ENCODE measurements at regions not wholly inside any gene's neighbourhood (a gene's known extent, or its start where the extent isn't known, plus 50 kb on each side); places are given as distances from the start of the nearest gene placed in this dataset.

DNA sequence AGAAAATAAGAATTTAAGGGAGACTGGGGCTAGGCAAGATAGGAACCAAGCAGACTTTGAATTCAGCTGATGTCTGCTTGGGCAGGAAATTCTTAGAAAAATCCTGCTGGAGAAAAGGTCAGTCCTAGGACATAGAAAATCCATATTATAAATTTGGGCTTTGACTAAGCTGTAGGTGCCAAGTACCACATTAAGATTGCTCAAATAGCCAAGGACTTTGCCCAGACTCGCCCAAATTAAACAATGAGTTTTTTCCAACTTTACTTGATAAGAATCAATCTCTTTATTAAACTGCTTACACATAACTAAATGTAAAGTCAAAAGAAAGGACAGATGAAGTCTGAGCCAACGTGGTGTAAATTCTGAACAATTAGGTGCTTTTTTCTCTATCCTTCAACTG is 95.4 kb downstream of the FUNDC1 start:
- TF ChIP-seq, protein P1, sequence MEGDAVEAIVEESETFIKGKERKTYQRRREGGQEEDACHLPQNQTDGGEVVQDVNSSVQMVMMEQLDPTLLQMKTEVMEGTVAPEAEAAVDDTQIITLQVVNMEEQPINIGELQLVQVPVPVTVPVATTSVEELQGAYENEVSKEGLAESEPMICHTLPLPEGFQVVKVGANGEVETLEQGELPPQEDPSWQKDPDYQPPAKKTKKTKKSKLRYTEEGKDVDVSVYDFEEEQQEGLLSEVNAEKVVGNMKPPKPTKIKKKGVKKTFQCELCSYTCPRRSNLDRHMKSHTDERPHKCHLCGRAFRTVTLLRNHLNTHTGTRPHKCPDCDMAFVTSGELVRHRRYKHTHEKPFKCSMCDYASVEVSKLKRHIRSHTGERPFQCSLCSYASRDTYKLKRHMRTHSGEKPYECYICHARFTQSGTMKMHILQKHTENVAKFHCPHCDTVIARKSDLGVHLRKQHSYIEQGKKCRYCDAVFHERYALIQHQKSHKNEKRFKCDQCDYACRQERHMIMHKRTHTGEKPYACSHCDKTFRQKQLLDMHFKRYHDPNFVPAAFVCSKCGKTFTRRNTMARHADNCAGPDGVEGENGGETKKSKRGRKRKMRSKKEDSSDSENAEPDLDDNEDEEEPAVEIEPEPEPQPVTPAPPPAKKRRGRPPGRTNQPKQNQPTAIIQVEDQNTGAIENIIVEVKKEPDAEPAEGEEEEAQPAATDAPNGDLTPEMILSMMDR (IDR thresholded peaks at IDR 0.05 in 2 of 3, conservative IDR thresholded peaks at IDR 0.05 in 1 of 3; ENCODE audit: insufficient read depth in 2 of 3, low read depth in 1 of 3, low read length in 3 of 3): no peak
- TF ChIP-seq EZH2 (IDR thresholded peaks at IDR 0.05; ENCODE audit: borderline replicate concordance, low read depth, low read length) (no peak), NFATC3 (IDR thresholded peaks at IDR 0.05) (no peak), POLR2A (conservative IDR thresholded peaks at IDR 0.05) (no peak), NR3C1 (CRISPR knock-in tag; IDR thresholded peaks at IDR 0.05) (no peak), ZNF239 (CRISPR knock-in tag; IDR thresholded peaks at IDR 0.05) (no peak), RUNX1 (IDR thresholded peaks at IDR 0.05; ENCODE audit: low read depth) (no peak), NRF1 (conservative IDR thresholded peaks at IDR 0.05 in 1 of 2, IDR thresholded peaks at IDR 0.05 in 1 of 2) (no peak), ZBTB8A (IDR thresholded peaks at IDR 0.05; ENCODE audit: partially characterized antibody) (no peak), FOXM1 (IDR thresholded peaks at IDR 0.05; ENCODE audit: low read depth) (no peak), FOXM1 (CRISPR knock-in tag; IDR thresholded peaks at IDR 0.05; ENCODE audit: low read depth) (no peak), MAFF (IDR thresholded peaks at IDR 0.05; ENCODE audit: low read length) (no peak)
- TF ChIP-seq, protein P2, sequence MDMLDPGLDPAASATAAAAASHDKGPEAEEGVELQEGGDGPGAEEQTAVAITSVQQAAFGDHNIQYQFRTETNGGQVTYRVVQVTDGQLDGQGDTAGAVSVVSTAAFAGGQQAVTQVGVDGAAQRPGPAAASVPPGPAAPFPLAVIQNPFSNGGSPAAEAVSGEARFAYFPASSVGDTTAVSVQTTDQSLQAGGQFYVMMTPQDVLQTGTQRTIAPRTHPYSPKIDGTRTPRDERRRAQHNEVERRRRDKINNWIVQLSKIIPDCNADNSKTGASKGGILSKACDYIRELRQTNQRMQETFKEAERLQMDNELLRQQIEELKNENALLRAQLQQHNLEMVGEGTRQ (CRISPR knock-in tag; IDR thresholded peaks at IDR 0.05): no peak
- TF ChIP-seq, protein P3, sequence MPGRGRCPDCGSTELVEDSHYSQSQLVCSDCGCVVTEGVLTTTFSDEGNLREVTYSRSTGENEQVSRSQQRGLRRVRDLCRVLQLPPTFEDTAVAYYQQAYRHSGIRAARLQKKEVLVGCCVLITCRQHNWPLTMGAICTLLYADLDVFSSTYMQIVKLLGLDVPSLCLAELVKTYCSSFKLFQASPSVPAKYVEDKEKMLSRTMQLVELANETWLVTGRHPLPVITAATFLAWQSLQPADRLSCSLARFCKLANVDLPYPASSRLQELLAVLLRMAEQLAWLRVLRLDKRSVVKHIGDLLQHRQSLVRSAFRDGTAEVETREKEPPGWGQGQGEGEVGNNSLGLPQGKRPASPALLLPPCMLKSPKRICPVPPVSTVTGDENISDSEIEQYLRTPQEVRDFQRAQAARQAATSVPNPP (IDR thresholded peaks at IDR 0.05; ENCODE audit: borderline replicate concordance, insufficient read depth, insufficient read length): no peak

All from K562 (cell line).